ES-I3 (cell line): ENCODE measurements at regions not wholly inside any gene's neighbourhood (a gene's known extent, or its start where the extent isn't known, plus 50 kb on each side); places are given as distances from the start of the nearest gene placed in this dataset.
"Not testable (repeated sequence)": the region's sequence is repeated elsewhere in the genome, so short reads cannot be mapped to it uniquely, and the experiment has no call there.

Experiments used
- H3K36me3 ChIP-seq: 2 replicates; pipeline ENCODE4 v1.6.1; 2013; ENCODE audit warnings: mild to moderate bottlenecking, low read length, control low read depth, moderate library complexity; ENCODE audit not compliant: insufficient read depth
- H3K4me1 ChIP-seq: 2 replicates; pipeline ENCODE4 v1.6.1; 2013; ENCODE audit warnings: mild to moderate bottlenecking, control low read depth, low read length; ENCODE audit not compliant: insufficient read depth
- H3K9ac ChIP-seq: 2 replicates; pipeline ENCODE4 v1.6.1; 2013; ENCODE audit warnings: low read depth, mild to moderate bottlenecking, low read length, moderate library complexity
- H3K9me3 ChIP-seq: 2 replicates; pipeline ENCODE4 v1.6.1; 2013; ENCODE audit warnings: mild to moderate bottlenecking, low read length, moderate library complexity; ENCODE audit not compliant: control insufficient read depth, insufficient read depth

DNA sequence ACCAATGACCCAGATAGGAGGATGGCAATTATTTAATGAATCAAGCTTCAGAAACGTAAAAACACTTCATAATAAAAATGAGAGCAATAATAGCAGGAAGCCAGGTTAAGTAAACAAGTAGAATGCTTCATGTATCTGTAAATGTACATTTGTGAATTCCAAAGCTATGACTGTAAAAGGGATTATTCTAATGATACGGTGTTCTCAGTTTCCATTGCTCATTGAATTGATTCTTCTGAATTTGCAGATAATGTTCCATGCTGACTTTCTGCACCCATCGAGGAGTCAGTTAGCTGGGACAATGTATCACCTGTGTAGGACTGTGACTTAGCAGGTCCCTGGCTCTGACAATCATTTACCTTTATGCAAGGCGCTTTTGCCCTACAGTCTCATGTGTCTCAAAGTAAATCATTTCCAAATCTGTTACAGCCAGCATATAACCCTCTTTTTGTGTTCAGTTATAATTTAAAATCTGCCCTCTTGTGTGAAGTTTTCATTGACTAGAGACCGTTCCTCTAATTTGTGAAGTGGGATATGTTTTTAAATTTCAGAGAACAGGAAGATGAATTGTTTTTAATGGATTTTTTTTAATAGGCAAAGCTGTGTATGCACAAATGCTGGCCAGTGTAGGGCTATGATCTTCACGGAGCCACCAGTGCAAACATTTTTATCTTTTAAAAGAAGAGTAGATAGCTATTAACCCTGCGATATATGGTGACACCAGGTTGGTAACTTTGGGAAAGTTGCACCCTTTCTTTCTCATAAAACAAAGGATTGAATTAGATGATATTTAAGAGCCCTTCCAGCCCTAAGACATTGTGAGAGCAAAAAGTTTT is 267.1 kb downstream of the KLF5 start:
- H3K9ac ChIP-seq, result no peak overlapping the region
- H3K4me1 ChIP-seq, result peaks cover 9% of the 10 kb centered on the region; the same call in 1 of the 2 replicates
- H3K36me3 ChIP-seq, result no peaks in the 10 kb centered on the region
- H3K9me3 ChIP-seq, result no peaks in the 10 kb centered on the region

DNA sequence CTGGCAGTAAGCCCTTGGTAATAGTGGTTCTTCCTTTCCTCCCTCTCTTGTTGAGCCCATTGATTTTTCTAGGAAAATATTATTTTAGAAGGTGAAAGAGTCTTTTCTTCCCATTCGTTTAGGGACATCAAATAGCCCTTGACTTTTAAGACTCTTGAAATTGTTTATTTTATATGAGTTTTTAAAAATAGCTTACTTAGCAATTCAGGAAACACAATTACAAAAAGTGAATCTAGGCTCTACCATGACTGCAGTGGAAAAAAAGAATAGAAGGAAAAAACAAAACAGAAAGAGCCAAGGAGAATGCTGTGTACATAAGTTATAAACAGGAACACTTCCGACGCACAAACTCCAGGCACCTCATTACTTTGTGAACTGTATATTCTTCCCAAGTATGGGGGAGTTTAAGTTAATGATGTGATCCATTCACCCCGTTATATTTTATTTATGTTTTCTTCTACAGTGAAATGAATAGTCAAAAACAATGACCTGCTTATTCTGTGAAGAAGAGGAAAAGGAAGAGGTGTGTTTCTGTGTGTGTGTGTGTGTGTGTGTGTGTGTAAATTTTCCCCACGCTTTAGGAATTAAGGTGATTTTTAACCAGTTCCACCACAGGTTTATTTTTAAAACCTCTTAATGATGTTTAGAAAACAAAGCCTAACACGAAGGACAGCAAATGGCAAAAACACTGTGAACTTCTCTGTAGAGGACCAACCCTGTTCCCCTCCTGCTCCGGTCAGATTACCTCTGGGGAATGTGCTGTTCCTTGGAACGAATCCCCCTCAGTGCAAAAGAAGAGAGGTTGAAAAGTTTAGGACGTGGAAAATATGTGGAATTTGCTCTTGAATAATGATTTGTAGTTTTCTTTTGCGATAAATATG is 266.3 kb downstream of the KLF5 start:
- Histone ChIP-seq H3K36me3 (no peaks in the 10 kb centered on the region), H3K9me3 (no peaks in the 10 kb centered on the region), H3K4me1 (peaks cover 9% of the 10 kb centered on the region; the same call in 1 of the 2 replicates), H3K9ac (no peak overlapping the region)

GRCh38 chr13:73323615-73324014 is 264.8 kb downstream of the KLF5 start:
- Histone ChIP-seq H3K9ac (no peak overlapping the region), H3K36me3 (no peaks in the 10 kb centered on the region), H3K4me1 (peaks cover 4% of the 10 kb centered on the region; the same call in 1 of the 2 replicates), H3K9me3 (no peaks in the 10 kb centered on the region)

GRCh38 chr13:73321043-73321442 is 262.2 kb downstream of the KLF5 start:
- Histone ChIP-seq H3K36me3 (no peaks in the 10 kb centered on the region), H3K4me1 (no peaks in the 10 kb centered on the region), H3K9ac (no peak overlapping the region), H3K9me3 (no peaks in the 10 kb centered on the region)

GRCh38 chr13:73317140-73317539 is 258.3 kb downstream of the KLF5 start:
- H3K9ac ChIP-seq, result no peak overlapping the region
- no peaks in the 10 kb centered on the region for H3K36me3 ChIP-seq
- no peaks in the 10 kb centered on the region for H3K4me1 ChIP-seq
- H3K9me3 ChIP-seq, result peaks cover 2% of the 10 kb centered on the region; the same call in 1 of the 2 replicates

DNA sequence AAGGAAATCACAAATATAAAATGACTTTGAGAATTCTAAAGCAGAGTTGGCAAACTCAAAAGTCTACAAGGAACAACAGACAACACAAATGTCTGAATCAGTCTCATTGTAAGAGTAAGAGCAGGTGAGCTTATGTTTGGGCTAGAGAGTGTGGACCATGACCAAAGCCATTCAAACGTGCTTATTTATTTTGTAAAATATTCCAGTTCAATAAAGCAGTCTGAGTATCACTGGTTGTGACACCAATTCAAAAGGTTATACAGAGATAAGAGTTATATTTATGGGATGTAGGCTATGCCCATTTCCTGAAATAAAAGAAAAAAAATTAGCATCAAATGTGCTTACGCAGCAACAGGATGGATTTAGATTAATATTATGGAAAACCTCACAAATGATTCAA is 251.6 kb downstream of the KLF5 start:
- H3K9me3 ChIP-seq, result peaks cover 2% of the 10 kb centered on the region; the same call in 1 of the 2 replicates
- H3K9ac ChIP-seq, result no peak overlapping the region
- no peaks in the 10 kb centered on the region for H3K4me1 ChIP-seq
- H3K36me3 ChIP-seq, result no peaks in the 10 kb centered on the region

GRCh38 chr13:73307481-73307880 is 248.7 kb downstream of the KLF5 start:
- Histone ChIP-seq H3K9me3 (no peaks in the 10 kb centered on the region; the same call in 1 of the 2 replicates), H3K36me3 (no peaks in the 10 kb centered on the region), H3K4me1 (peaks cover 13% of the 10 kb centered on the region), H3K9ac (no peak overlapping the region)

DNA sequence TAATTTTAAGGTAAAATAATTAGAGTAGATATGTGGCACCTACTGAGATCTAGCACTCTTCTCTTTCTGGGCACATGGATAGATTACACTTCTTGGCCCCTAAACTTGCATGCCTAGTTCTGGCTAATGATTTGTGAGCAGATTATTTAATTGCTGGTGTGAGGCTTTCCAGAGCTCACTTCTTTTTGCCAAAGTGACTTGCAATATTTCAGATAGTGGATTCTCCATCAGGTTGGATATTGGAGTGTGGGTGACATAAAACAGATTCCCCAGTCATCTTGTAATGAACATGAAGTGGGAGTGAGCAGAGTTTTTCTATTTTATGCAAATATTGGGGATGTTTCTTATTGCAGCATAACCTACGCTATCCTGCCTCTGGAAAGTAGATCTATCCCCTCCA is 247.9 kb downstream of the KLF5 start:
- H3K36me3 ChIP-seq, result no peaks in the 10 kb centered on the region
- H3K9ac ChIP-seq, result no peak overlapping the region
- H3K4me1 ChIP-seq, result peaks cover 13% of the 10 kb centered on the region
- H3K9me3 ChIP-seq, result no peaks in the 10 kb centered on the region; the same call in 1 of the 2 replicates

DNA sequence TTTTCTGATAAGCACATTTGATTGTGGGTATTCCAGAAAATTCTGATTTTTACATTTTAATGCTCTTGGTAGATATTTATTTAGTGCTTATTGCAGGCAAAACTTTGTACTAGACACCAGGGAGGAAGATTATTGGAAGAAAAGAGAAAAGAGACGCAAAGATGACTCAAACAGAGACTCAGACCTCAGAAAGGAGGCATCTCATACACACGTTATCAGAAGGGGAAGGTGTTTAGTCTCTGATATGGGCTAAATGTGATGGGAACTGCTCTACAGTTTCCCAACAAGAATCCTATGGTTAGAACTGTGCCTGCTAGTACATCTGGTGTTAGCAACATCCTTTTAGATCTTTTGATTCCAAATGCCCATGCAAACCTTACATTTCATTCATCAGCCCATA is 245.6 kb downstream of the KLF5 start:
- Histone ChIP-seq H3K4me1 (peaks cover 13% of the 10 kb centered on the region), H3K9me3 (no peaks in the 10 kb centered on the region; the same call in none of the 2 replicates), H3K36me3 (no peaks in the 10 kb centered on the region), H3K9ac (no peak overlapping the region)

DNA sequence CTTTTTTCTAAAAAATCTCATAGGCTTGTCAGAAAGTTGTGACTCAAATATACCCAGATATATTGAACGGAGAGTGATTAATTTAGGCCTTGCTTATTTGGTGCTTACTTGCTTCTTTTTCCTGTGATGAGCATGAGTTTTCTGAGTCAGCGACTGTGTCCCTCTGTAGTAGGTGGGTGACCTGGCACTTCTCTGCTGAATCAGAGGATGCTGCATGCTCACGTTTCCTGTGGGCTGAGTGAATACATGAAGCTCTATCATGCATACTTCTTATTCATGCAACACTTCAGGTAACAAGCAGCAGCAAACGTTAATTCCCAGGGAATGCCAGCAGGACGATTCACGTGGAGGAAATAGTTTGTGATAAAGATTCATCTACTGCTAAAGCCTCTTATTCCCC is 245.0 kb downstream of the KLF5 start:
- H3K4me1 ChIP-seq, result peaks cover 13% of the 10 kb centered on the region

DNA sequence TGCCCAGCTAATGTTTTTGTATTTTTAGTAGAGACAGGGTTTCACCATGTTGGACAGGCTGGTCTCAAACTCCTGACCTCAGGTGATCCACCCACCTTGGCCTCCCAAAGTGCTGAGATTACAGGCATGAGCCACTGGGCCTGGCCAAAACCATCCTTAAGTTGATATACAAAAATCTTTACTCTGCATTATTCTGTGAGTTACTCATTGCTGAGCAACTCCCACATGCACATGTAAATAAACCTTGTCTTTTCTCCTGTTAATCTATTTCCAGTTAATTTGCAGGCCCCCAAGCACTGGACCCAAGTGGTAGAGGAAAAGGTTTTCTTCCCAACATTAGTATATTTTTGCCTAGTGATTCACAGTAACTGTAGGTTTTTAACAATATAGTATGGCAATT is 242.8 kb downstream of the KLF5 start:
- H3K4me1 ChIP-seq, result peaks cover 13% of the 10 kb centered on the region
- H3K36me3 ChIP-seq, H3K9ac ChIP-seq, H3K9me3 ChIP-seq: not testable (repeated sequence)

More for the DNA sequence above, 245.0 kb downstream of the KLF5 start:
- Histone ChIP-seq H3K9ac (no peak overlapping the region), H3K9me3 (no peaks in the 10 kb centered on the region; the same call in none of the 2 replicates), H3K36me3 (no peaks in the 10 kb centered on the region)

DNA sequence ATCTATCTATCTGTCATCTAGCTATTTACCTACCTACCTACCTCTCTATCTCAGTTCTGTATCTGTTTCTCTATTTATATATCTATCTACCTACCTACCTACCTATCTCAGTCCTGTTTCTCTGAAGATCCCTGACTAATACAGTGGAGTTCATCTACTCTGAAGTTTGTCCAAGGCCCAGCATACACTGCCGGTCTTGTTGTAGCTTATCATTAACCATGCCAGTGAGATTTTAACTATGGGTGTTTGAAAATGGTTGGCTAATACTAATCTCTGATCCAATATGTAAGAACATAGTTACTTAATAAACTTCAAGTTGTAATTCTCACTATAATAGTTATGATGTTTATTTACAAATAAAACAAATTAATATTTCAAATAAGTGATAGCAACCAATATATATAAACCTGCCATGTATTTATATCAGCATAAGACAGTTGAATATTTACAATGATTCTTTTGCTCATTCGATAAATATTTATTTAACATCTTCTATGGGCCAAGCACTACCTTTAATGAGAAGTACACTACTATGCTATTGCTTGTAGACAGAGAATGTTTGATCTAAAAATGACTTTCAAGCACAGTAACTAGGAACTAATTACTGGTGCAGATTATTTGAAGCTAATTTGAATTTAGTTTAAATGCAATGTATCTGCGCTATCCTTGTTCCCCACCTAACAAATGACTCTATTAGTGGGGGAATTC is 242.1 kb downstream of the KLF5 start:
- Histone ChIP-seq H3K9me3 (no peaks in the 10 kb centered on the region; the same call in 1 of the 2 replicates), H3K9ac (no peak overlapping the region), H3K4me1 (peaks cover 13% of the 10 kb centered on the region), H3K36me3 (no peaks in the 10 kb centered on the region)

DNA sequence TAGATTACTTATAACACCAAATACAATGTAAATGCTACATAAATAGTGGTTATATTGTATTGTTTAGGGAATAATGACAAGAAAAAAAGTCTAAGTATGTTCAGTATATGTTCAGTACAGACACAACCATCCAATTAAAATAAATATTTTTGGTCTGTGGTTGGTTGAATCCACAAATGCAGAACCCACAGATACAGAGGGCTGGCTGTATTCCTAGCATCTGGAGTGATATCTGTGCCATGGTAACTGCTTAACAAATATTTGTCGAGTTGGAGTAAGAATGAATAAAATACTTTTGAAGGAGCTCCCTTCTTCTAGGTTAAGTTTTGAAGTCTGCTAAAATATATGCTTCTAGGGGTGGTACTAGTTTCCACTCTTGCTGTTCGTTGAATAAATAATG is 241.0 kb downstream of the KLF5 start:
- no peak overlapping the region for H3K9ac ChIP-seq
- no peaks in the 10 kb centered on the region for H3K36me3 ChIP-seq
- H3K9me3 ChIP-seq, result no peaks in the 10 kb centered on the region; the same call in 1 of the 2 replicates
- peaks cover 13% of the 10 kb centered on the region for H3K4me1 ChIP-seq

- Histone ChIP-seq H3K9ac (no peak overlapping the region), H3K4me1 (peaks cover 6% of the 10 kb centered on the region), H3K9me3 (no peaks in the 10 kb centered on the region), H3K36me3 (no peaks in the 10 kb centered on the region)
Observed at GRCh38 chr13:73293913-73294523, 235.2 kb downstream of the KLF5 start.
